Activated CD8-positive, alpha-beta T cell treated with anti-CD3 and anti-CD28 coated beads, Interleukin-2, amount 10 ng/mL, durations not matched to agents 7 days and 5 days (primary cell): ENCODE measurements at regions not wholly inside any gene's neighbourhood (a gene's known extent, or its start where the extent isn't known, plus 50 kb on each side); places are given as distances from the start of the nearest gene placed in this dataset.
A peak's percentile ranks its signal among the peaks of the same experiment; 100 is the strongest.

ENCODE experiments used
- ATAC-seq: fragments of 150-1000 bp; cut with Tn5 transposase; one replicate; pipeline ENCODE4 v1.10.0; 2021; ENCODE audit warnings: moderate library complexity
- CTCF ChIA-PET: fragments of 350-600 bp; sonication (Branson Sonifier 250); formaldehyde crosslinking; loops from one replicate; lab custom pipeline; 2021; ENCODE audit warnings: antibody characterized with exemption; lab: Charles Lee
- POLR2A ChIA-PET: fragments of 350-600 bp; sonication (Branson Sonifier 250); formaldehyde crosslinking; loops from one replicate; lab custom pipeline; 2021; ENCODE audit warnings: antibody characterized with exemption; lab: Charles Lee
- DNase-seq: peaks from one replicate; pipeline ENCODE4 v3.0.0-alpha.2; 2020
- H3K27ac Mint-ChIP-seq: one replicate; pipeline ENCODE4 v1.8.0; 2021; ENCODE audit warnings: mild to moderate bottlenecking, mixed read lengths
- H3K27me3 Mint-ChIP-seq: one replicate; pipeline ENCODE4 v1.8.0; 2021; ENCODE audit warnings: low read depth, mixed read lengths
- H3K36me3 Mint-ChIP-seq: one replicate; pipeline ENCODE4 v1.8.0; 2021; ENCODE audit warnings: low read depth, mixed read lengths
- H3K4me1 Mint-ChIP-seq: one replicate; pipeline ENCODE4 v1.8.0; 2021; ENCODE audit warnings: low read depth, mixed read lengths
- H3K4me3 Mint-ChIP-seq: one replicate; pipeline ENCODE4 v1.8.0; 2021; ENCODE audit warnings: mild to moderate bottlenecking, mixed read lengths
- H3K9me3 Mint-ChIP-seq: one replicate; pipeline ENCODE4 v1.8.0; 2022; ENCODE audit warnings: mixed read lengths; ENCODE audit not compliant: insufficient read depth

- peaks cover 8% of the 10 kb centered on the region for H3K9me3 Mint-ChIP-seq
- peaks cover 5% of the 10 kb centered on the region for H3K27me3 Mint-ChIP-seq
- H3K36me3 Mint-ChIP-seq = no peaks in the 10 kb centered on the region
- CTCF ChIA-PET = no interaction called here
- POLR2A ChIA-PET = no interaction called here
- no peak for ATAC-seq
- H3K4me1 Mint-ChIP-seq = no peaks in the 10 kb centered on the region
- DNase-seq = no peak
- H3K27ac Mint-ChIP-seq = no peak overlapping the region
- H3K4me3 Mint-ChIP-seq = no peak overlapping the region
These were observed 76.4 kb upstream of the BHLHE23 start for GRCh38 chr20:63082939-63083735.

- H3K9me3 Mint-ChIP-seq = peaks cover 15% of the 10 kb centered on the region
- peak; percentile 65 for DNase-seq
- H3K4me1 Mint-ChIP-seq = no peaks in the 10 kb centered on the region
- ChIA-PET POLR2A (no interaction called here), CTCF (no interaction called here)
- H3K36me3 Mint-ChIP-seq = no peaks in the 10 kb centered on the region
- no peak overlapping the region for H3K27ac Mint-ChIP-seq
- H3K27me3 Mint-ChIP-seq = peaks cover 5% of the 10 kb centered on the region
- ATAC-seq = peak; percentile 44
- H3K4me3 Mint-ChIP-seq = no peak overlapping the region
These were observed 75.7 kb upstream of the BHLHE23 start for GRCh38 chr20:63082308-63082938.

DNA sequence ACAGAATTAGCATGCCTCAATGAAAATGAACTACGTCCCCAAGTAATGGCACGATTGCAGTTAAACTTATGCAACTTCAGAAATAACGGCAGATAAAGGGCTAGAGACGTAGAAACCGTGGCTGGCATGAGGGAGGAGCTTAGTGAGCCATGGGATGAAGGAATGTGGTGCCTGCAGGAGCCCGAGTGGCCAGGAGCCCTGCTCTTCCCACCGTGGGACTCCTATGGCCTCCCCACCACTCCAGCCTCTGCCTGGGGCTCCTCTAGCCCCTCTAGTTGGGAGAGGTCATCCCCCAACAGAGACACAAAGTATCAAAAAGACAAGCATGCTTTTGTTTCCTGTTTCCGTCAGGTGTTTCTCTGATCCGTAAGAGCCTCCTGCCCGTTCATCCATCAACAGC lies 75.1 kb upstream of the BHLHE23 start:
- ATAC-seq = no peak

GRCh38 chr20:63081351-63081750 lies 74.6 kb upstream of the BHLHE23 start:
- H3K27me3 Mint-ChIP-seq = peaks cover 7% of the 10 kb centered on the region
- POLR2A ChIA-PET = no interaction called here

More for the DNA sequence above, 75.1 kb upstream of the BHLHE23 start:
- ChIA-PET CTCF (no interaction called here), POLR2A (no interaction called here)
- no peak overlapping the region for H3K27ac Mint-ChIP-seq
- H3K36me3 Mint-ChIP-seq = no peaks in the 10 kb centered on the region
- no peak overlapping the region for H3K4me3 Mint-ChIP-seq
- H3K4me1 Mint-ChIP-seq = no peaks in the 10 kb centered on the region
- H3K9me3 Mint-ChIP-seq = peaks cover 21% of the 10 kb centered on the region
- DNase-seq = no peak
- peaks cover 7% of the 10 kb centered on the region for H3K27me3 Mint-ChIP-seq

DNA sequence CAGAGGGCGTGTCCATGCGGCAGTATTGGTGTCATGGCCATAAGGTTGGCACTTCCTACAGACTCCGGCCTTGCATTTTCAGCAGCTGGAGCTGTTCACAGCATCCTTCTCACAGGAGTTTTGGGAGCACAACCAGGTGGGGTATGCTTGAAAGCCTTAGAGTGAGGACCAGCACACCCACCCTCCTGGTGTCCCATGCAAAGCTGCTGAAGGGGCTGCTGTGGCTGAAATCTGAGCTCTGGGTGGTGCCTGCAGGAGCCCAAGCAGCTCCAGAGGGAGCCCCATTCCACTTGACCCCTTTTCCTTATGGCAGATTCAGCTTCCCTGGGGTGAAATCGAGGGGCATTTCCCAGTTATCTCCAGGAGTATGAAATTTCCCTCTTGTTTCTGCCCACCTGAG lies 74.0 kb upstream of the BHLHE23 start:
- Mint-ChIP-seq H3K4me1 (no peaks in the 10 kb centered on the region), H3K27me3 (peaks cover 7% of the 10 kb centered on the region), H3K36me3 (no peaks in the 10 kb centered on the region), H3K4me3 (no peak overlapping the region), H3K9me3 (peaks cover 27% of the 10 kb centered on the region), H3K27ac (no peak overlapping the region)
- POLR2A ChIA-PET = no interaction called here
- CTCF ChIA-PET = no interaction called here
- no peak for ATAC-seq
- no peak for DNase-seq

More at GRCh38 chr20:63081351-63081750, 74.6 kb upstream of the BHLHE23 start:
- peaks cover 26% of the 10 kb centered on the region for H3K9me3 Mint-ChIP-seq
- no peak for ATAC-seq
- H3K36me3 Mint-ChIP-seq = no peaks in the 10 kb centered on the region
- DNase-seq = no peak
- no peaks in the 10 kb centered on the region for H3K4me1 Mint-ChIP-seq
- CTCF ChIA-PET = no interaction called here
- no peak overlapping the region for H3K4me3 Mint-ChIP-seq
- no peak overlapping the region for H3K27ac Mint-ChIP-seq

- CTCF ChIA-PET = no interaction called here
- DNase-seq = no peak
- no peak for ATAC-seq
- peaks cover 7% of the 10 kb centered on the region for H3K27me3 Mint-ChIP-seq
- no peaks in the 10 kb centered on the region for H3K36me3 Mint-ChIP-seq
- peaks cover 27% of the 10 kb centered on the region for H3K9me3 Mint-ChIP-seq
- POLR2A ChIA-PET = no interaction called here
- H3K4me1 Mint-ChIP-seq = no peaks in the 10 kb centered on the region
- H3K27ac Mint-ChIP-seq = no peak overlapping the region
- no peak overlapping the region for H3K4me3 Mint-ChIP-seq
These were observed 73.6 kb upstream of the BHLHE23 start for GRCh38 chr20:63080411-63080810.

- ChIA-PET CTCF (no interaction called here), POLR2A (no interaction called here)
- Mint-ChIP-seq H3K27ac (no peak overlapping the region), H3K9me3 (peaks cover 27% of the 10 kb centered on the region), H3K36me3 (no peaks in the 10 kb centered on the region), H3K4me1 (no peaks in the 10 kb centered on the region), H3K27me3 (peaks cover 7% of the 10 kb centered on the region), H3K4me3 (no peak overlapping the region)
- no peak for DNase-seq
- ATAC-seq = no peak
These were observed 73.2 kb upstream of the BHLHE23 start for GRCh38 chr20:63079971-63080370.

GRCh38 chr20:63077705-63078104 lies 70.9 kb upstream of the BHLHE23 start:
- POLR2A ChIA-PET = no interaction called here
- Mint-ChIP-seq H3K36me3 (no peaks in the 10 kb centered on the region), H3K27me3 (peaks cover 11% of the 10 kb centered on the region), H3K4me3 (no peak overlapping the region), H3K4me1 (no peaks in the 10 kb centered on the region), H3K9me3 (peaks cover 27% of the 10 kb centered on the region), H3K27ac (no peak overlapping the region)
- CTCF ChIA-PET = no interaction called here
- ATAC-seq (no peak), DNase-seq (no peak)

GRCh38 chr20:63076421-63076820 lies 69.7 kb upstream of the BHLHE23 start:
- Mint-ChIP-seq H3K27ac (no peak overlapping the region), H3K4me3 (no peak overlapping the region), H3K9me3 (peaks cover 27% of the 10 kb centered on the region), H3K27me3 (peaks cover 13% of the 10 kb centered on the region), H3K4me1 (no peaks in the 10 kb centered on the region), H3K36me3 (no peaks in the 10 kb centered on the region)
- ATAC-seq (no peak), DNase-seq (no peak)
- CTCF ChIA-PET = no interaction called here
- POLR2A ChIA-PET = no interaction called here

- CTCF ChIA-PET = no interaction called here
- no peak for ATAC-seq
- Mint-ChIP-seq H3K9me3 (peaks cover 27% of the 10 kb centered on the region), H3K27me3 (peaks cover 22% of the 10 kb centered on the region), H3K27ac (no peak overlapping the region), H3K36me3 (no peaks in the 10 kb centered on the region), H3K4me3 (no peak overlapping the region), H3K4me1 (no peaks in the 10 kb centered on the region)
- POLR2A ChIA-PET = no interaction called here
- no peak for DNase-seq
These were observed 67.9 kb upstream of the BHLHE23 start for GRCh38 chr20:63074631-63075030.

DNA sequence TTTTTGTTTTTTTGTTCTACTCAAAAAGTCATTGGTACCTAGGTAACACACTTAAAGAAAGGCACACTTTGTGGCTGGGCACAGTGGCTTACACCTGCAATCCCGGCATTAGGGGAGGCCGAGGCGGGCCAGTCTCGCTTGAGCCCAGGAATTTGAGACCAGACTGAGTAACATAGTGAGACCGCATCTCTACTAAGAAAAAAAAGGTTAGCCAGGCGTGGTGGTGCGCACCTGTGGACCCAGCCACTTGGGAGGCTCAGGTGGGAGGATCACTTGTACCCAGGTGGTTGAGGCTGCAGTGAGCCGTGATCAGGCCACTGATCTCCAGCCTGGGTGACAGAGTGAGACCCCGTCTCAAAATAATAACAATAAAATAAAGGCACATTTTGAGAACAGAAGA lies 67.4 kb upstream of the BHLHE23 start:
- peaks cover 21% of the 10 kb centered on the region for H3K27me3 Mint-ChIP-seq
- no peaks in the 10 kb centered on the region for H3K4me1 Mint-ChIP-seq
- ChIA-PET POLR2A (no interaction called here), CTCF (no interaction called here)
- H3K27ac Mint-ChIP-seq = no peak overlapping the region
- ATAC-seq (no peak), DNase-seq (no peak)
- peaks cover 27% of the 10 kb centered on the region for H3K9me3 Mint-ChIP-seq
- no peaks in the 10 kb centered on the region for H3K36me3 Mint-ChIP-seq
- no peak overlapping the region for H3K4me3 Mint-ChIP-seq

DNA sequence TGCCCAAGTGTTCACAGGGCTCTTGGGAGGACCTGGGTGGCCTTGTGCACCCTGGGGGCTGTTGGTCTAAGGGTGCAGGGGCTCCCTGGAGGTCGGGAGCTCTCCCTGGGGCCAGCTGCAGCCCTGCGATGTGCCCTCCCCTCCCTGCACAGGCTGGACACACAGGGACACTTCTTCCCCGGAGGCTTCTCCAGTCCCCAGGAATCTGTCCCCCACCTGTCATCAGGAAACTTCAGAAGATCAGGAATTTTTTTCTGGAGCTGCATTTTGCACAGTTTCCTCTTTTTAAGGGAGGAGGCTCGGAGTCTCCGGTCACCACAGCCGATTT lies 66.9 kb upstream of the BHLHE23 start:
- Mint-ChIP-seq H3K27ac (no peak overlapping the region), H3K4me3 (no peak overlapping the region), H3K9me3 (peaks cover 25% of the 10 kb centered on the region), H3K36me3 (no peaks in the 10 kb centered on the region), H3K4me1 (no peaks in the 10 kb centered on the region), H3K27me3 (peaks cover 20% of the 10 kb centered on the region)
- CTCF ChIA-PET = no interaction called here
- POLR2A ChIA-PET = no interaction called here
- ATAC-seq (no peak), DNase-seq (no peak)
